22Rv1 (cell line): ENCODE measurements at regions not wholly inside any gene's neighbourhood (a gene's known extent, or its start where the extent isn't known, plus 50 kb on each side); places are given as distances from the start of the nearest gene placed in this dataset.

ENCODE experiments used
- H3K27ac ChIP-seq: fragments of 450-650 bp; 2 replicates; pipeline ENCODE4 v1.5.1; 2017
- CTCF ChIP-seq: fragments of 450-650 bp; IDR thresholded peaks from 2 replicates; pipeline ENCODE4 v1.5.1; 2017; ENCODE audit warnings: mild to moderate bottlenecking
- ZFX ChIP-seq: fragments of 450-650 bp; IDR thresholded peaks from 2 replicates; pipeline ENCODE4 v1.6.1; 2017; ENCODE audit warnings: antibody characterized with exemption, borderline replicate concordance

DNA sequence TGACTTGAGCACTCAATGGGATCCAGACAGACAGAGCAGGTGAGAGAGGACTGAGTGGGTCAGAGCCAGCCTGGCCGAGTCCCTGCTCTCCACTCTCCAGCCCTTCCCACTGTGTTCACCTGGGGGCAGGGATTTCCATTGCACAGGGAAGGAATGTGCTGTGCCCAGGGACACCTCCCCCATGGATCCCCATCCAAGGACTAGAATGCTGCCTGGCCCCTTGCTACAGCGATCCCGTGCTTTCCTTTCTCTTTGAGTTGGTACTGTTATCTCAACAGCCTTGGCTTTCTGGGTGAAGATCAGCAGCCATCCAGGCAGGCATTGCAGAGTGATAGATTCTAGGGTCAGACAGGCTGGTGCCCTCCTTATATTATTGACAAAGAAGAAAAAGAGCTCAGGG, 60.3 kb upstream of the DLK1 start:
- H3K27ac ChIP-seq = no peak overlapping the region
- TF ChIP-seq ZFX = no peak
- TF ChIP-seq CTCF = no peak

DNA sequence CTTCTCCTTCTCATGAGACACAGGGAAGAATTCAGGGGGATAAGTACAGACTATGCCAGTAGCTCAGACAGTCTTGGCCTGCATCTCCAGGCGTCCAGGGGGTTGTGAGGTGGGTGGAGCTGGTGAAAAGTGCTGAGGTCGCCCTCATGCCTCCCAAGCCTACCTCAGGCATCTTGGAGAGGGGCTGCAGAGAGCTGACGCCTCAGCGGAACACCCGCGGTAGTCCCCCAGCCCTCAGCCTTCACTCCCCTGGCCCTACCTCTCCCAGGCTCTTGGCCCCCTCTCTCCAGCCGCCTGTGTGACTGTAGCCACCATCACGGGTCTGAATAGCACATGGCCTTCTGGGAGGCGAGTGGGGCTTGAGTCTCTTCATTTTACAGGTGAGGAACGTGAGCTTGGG, 59.8 kb upstream of the DLK1 start:
- H3K27ac ChIP-seq = no peak overlapping the region
- TF ChIP-seq ZFX (no peak), CTCF (no peak)

GRCh38 chr14:100667656-100668055, 59.0 kb upstream of the DLK1 start:
- no peak for TF ChIP-seq CTCF
- no peak overlapping the region for H3K27ac ChIP-seq

DNA sequence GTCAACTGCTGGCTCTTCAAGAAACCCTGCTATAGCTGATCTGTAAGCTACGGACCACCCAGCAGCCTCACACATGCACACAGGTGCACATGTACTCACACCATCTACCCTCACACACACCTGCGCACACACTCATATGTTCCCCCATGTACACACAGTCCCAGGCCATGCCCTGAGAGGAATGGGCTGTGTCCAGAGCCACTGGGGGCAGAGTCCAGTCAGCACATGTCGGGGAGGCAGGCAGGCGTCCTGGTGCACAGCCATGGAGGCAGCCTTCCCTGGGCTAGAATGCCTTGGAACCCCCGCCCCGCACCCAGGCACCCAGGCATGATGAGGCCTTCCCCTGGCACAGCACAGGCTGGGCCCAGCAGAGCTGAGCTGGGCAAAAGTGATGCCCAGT, 58.3 kb upstream of the DLK1 start:
- no peak for TF ChIP-seq ZFX
- no peak overlapping the region for H3K27ac ChIP-seq

- H3K27ac ChIP-seq = no peak overlapping the region
- TF ChIP-seq CTCF = no peak
- TF ChIP-seq ZFX = no peak
These were observed 57.7 kb upstream of the DLK1 start for GRCh38 chr14:100669011-100669412.

GRCh38 chr14:100669468-100669867, 57.2 kb upstream of the DLK1 start:
- no peak overlapping the region for H3K27ac ChIP-seq
- TF ChIP-seq ZFX (no peak), CTCF (no peak)

DNA sequence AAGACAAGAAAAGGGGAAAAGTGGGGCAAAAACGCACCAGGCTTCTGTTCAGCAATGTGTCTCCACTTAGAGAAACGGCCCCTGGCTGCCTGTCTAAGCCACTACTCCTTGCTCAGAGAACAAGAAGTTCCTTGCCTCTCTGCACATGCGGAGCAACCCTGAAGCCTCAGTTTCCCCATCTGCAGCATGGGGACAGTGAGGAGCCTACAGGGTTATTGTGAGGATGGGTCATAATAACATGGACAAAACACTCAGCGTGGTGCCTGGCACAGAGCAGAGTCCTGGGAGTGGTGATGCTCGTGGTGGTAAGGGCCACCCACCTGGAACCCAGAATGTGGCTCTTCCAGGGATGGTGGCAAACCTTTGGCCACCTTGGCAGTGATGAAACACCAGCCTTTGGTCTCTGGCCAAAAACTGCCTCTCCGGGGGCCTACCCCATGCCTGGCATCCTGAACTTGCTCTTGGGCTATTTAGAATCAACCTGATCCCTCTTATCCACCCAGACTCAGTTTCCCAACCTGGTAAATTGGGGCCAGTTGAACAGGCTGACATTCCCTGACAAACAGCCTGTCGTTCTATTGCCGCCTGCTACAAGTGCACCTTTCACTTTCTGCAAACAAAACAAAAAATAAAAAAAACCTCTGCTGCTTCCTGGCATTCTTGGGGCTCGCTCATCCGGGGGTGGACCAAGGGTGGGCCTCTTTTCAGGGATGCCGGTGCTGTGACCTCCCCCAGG, 56.5 kb upstream of the DLK1 start:
- TF ChIP-seq ZFX = no peak
- TF ChIP-seq CTCF = no peak
- H3K27ac ChIP-seq = no peak overlapping the region

DNA sequence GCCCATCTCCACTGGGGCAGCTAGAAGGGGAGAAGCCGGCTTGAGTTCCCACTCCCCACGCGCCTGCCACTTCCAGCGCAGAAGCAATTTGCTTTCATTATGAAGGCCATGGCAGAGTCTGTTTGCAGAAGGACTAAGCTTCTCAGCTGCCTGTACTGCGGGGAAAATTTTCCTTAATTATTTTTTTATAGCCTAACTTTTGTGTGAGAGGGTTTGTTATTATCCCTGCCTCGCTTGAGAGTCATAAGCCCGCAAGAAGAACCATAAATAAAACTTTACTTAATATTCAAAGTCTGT, 56.0 kb upstream of the DLK1 start:
- no peak overlapping the region for H3K27ac ChIP-seq
- TF ChIP-seq CTCF = no peak
- TF ChIP-seq ZFX = no peak
